IPS-NIHi11 (cell line): ENCODE measurements at regions not wholly inside any gene's neighbourhood (a gene's known extent, or its start where the extent isn't known, plus 50 kb on each side); places are given as distances from the start of the nearest gene placed in this dataset.

ENCODE experiments used
- DNase-seq: peaks from one replicate; pipeline ENCODE4 v3.0.0; 2012; ENCODE audit warnings: mixed read lengths, low spot score

- no peak for DNase-seq
Measured at GRCh38 chr1:208640295-208640694, 396.1 kb upstream of the PLXNA2 start.

GRCh38 chr1:208641579-208642280 is 397.5 kb upstream of the PLXNA2 start:
- DNase-seq, result no peak

GRCh38 chr1:208643005-208643597 is 398.9 kb upstream of the PLXNA2 start:
- no peak for DNase-seq

GRCh38 chr1:208644401-208645160 is 400.4 kb upstream of the PLXNA2 start:
- no peak for DNase-seq

GRCh38 chr1:208646431-208646830 is 402.2 kb upstream of the PLXNA2 start:
- no peak for DNase-seq

DNA sequence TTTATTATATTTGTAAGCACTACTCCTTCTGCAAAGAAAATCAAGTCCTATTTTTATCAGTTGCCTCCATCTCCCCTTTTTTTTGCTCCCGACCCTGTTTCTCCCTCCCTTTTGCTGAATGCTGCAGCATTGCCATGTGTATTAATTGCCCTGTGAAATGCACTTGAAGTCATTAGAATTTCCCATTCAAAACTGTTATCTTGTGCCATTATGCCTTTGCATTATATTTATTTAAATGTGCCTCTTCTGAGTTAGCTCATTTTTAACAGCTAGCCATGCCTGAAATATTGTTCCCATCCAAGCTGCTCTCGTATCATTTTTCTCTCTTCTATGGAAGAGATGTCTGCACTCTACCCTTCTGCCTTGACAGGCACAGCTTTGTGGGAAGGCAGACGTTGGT is 404.0 kb upstream of the PLXNA2 start:
- no peak for DNase-seq

DNA sequence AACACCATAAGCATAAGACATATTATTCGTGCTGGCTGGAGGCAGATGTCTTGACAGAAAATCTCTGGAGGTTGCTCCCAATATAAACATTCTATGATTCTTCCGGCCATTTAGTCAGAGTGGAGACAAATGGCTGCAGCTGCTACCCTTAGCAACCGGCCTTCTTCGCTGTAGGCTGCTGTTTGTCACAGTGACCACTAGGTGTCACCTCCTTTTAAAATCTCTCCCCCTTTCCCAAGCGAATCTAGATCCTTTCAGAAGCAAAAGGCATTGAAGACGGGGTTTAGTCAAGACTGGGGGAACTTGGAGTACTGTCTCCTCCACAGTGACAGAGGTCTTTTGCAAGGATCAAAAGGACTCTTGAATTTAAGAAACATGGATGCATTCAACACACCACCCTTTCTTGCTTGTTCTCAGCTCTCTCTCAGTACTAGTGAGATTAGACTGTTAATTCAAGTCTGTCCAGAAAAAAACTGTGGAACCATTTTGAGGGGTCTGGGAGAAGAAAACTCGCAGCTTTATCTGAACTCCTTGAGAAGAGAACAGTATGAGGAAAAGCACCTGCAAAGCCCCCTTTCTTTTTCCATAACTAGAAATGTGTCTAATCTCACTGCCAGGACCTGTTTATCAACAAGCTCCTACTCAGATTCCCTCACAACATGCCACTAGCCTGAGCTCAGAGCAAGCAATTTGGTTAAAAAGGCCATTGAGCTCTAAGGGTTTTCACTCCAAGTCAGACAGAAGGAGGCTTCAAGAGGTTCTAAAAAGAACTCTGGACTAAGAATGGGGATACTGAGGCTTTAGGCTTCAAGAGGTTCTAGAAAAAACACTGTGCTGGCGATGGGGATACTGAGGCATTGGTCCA is 408.3 kb upstream of the PLXNA2 start:
- peak; percentile 72 for DNase-seq

GRCh38 chr1:208653426-208653825 is 409.2 kb upstream of the PLXNA2 start:
- no peak for DNase-seq

DNA sequence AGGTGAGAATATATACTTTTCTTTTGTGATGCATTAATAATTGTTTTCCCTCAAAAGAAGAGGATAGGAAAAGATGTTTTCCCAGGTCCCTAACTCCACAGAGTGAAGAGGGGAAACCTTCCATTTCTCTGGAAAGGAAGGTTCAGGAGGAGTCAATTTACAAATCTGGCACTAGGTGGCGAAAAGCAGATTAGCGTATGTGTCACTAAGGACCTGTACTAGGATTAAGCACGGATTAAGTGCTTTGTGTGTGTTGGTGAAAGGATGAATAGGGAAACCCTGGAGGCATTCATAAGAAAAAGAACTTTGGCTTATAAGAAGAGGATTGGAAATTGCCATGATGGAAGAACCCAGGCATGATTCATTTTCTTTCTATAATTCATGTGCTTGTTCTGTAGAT is 410.1 kb upstream of the PLXNA2 start:
- peak; percentile 16 for DNase-seq

DNA sequence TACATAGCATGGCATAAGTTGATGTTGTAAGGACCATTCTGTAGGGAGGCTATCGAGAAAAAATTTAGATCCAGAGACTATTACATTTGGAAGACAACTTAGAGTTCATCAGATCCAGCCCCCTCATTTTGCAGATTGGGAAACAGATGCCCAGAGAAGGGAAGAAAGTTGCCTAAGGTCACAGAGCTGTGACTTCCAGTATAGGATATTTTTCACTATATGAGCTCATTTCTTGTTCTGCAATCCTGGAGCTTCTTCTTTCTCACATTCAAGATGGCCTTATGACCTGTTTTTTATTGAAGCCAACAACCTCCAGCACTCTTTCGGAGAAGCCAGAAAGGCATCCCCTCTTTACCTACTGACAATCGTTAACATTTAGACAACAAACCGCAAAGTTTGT is 421.8 kb upstream of the PLXNA2 start:
- DNase-seq, result no peak

DNA sequence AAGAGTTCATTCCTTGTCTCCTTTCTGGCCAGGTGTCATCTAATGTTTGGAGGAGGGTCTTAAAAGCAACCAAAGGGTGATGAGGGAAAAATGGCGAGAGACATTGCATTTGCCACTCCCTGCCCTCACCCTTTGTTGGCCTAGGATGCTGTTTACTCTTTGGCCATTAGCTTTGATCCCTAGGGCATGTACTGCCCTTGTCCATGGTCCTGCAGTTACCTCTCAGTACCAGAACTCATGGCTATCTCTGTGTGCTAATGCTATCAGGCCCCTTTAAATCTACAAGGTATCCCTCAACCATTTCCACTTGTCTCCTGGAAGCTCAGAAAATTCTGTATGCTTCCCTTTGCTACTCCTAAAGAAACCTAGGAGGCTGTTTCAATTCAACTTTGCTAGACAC is 424.8 kb upstream of the PLXNA2 start:
- peak; percentile 35 for DNase-seq

DNA sequence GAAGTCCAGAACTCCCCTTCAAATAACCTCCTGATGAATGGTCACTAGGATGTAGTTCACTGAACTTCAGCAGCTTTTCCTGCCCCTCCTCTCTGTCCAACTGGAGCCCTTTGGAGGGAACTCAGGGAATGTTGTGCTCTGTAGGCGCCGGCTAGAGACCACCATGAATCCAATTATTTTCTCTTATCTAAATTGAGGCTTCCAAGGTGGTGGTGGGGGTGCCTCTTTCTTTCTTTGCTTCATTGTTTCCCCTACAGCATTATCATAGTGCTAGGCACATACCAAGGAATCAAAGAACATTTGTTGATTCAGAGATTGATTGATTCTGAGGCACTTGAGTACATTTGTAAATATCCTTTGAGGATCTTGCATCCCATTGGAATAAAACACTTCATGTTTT is 426.6 kb upstream of the PLXNA2 start:
- DNase-seq, result no peak

DNA sequence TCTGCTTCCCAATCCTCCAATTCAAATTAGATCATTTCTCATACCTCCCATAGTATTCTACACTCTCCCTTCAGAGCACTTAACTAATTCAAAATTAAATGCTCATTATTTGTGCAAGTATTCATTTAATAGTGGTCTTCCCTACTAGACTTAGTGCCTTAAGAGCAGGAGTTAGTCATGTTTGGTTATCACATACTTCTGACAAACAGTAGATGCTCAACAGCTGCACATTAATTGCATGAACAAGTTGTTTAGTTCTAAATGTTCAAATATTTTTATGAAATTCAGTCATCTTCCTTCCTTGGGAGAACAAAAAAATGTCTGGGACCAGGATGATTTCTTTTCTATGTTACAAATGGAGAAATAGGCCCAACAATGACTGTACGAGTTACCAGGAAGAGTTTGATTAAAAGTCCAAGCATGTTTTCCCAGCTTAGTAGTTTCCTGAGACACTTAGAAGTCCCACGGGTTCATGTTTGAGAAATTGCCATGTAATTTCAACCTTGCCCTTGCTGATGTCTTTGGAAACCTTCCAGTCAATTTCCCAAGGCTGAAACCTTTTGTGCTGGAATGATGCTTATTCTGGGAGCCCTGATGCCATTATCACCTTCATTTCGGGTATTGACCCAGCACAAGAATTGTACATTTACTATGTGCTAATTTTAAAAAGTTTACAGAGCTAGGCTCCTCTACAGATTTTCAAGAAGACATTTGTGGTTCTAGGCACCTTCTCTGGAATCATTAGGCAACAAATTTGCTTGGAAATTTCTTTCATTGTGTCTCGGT is 437.9 kb upstream of the PLXNA2 start:
- no peak for DNase-seq

DNA sequence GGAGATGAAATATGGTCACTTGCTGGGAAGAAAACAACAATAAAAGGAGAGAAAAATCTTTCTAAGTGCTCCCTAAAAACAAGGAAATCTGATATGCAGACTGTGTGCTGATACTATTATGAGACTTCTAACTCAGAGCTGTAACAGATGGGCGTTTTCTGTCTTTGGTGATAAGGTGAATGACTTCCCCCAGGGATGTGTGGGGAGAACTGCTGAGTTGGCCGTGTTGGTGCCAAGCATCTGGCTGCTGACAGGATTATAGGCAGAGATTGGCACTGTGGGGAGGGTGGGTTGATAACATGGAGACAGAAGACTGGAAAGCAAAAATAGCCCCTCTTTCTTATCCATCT is 438.5 kb upstream of the PLXNA2 start:
- no peak for DNase-seq

GRCh38 chr1:208683141-208683540 is 439.0 kb upstream of the PLXNA2 start:
- no peak for DNase-seq

GRCh38 chr1:208684192-208684591 is 440.0 kb upstream of the PLXNA2 start:
- no peak for DNase-seq

DNA sequence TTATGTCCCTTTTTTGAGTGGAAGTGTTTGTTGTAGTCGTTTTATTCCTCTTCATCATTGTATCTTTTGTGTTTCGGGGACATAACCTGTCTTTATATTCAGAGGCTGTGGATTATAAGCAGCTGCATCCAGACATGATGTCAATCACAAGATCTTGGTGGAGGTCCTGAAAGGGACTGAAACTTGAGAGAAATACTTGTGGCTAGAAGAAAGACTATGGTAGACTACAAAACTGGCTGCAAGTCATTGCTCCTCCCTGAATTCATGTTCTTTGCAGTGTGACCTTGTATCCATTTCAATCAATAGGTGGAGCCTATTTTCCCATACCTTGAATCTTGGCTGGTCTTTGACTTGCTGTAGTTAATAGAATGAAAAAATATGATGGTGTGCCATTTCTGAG is 442.4 kb upstream of the PLXNA2 start:
- DNase-seq, result no peak

GRCh38 chr1:208688656-208689315 is 444.6 kb upstream of the PLXNA2 start:
- no peak for DNase-seq

- DNase-seq, result no peak
Measured at GRCh38 chr1:208691012-208691411, 446.8 kb upstream of the PLXNA2 start.

GRCh38 chr1:208709981-208710380 is 465.8 kb upstream of the PLXNA2 start:
- no peak for DNase-seq

GRCh38 chr1:208714323-208714722 is 470.1 kb upstream of the PLXNA2 start:
- no peak for DNase-seq
